Uterus (tissue), 3 donors: ENCODE measurements at regions not wholly inside any gene's neighbourhood (a gene's known extent, or its start where the extent isn't known, plus 50 kb on each side); places are given as distances from the start of the nearest gene placed in this dataset.

Experiments used
- DNase-seq, 2 donors: peaks; one replicate each; pipeline ENCODE4 v3.0.0-alpha.2; 2019 to 2020
- H3K27ac ChIP-seq, 2 donors: fragments of 200-600 bp; sonication (generic); 1 replicate in 1 of 2; 2 replicates in 1 of 2; pipeline ENCODE4 v1.5.1; 2016 to 2018
- H3K27me3 ChIP-seq, 2 donors: fragments of 200-600 bp; sonication (generic); one replicate each; pipeline ENCODE4 v1.5.1; 2018 to 2019; ENCODE audit warnings: control low read depth in 1 of 2
- H3K36me3 ChIP-seq, 2 donors: fragments of 200-600 bp; sonication (generic); one replicate each; pipeline ENCODE4 v1.5.1; 2019; ENCODE audit warnings: control low read depth in 1 of 2
- H3K4me1 ChIP-seq, 2 donors: fragments of 200-600 bp; sonication (generic); one replicate each; pipeline ENCODE4 v1.5.1; 2018 to 2019; ENCODE audit warnings: control low read depth in 1 of 2
- H3K4me3 ChIP-seq, 2 donors: fragments of 200-600 bp; sonication (generic); 1 replicate in 1 of 2; 2 replicates in 1 of 2; pipeline ENCODE4 v1.5.1; 2018 to 2019; ENCODE audit warnings: mild to moderate bottlenecking in 1 of 2
- H3K9me3 ChIP-seq, 2 donors: fragments of 200-600 bp; sonication (generic); one replicate each; pipeline ENCODE4 v1.5.1; 2019; ENCODE audit warnings: control low read depth in 1 of 2
- POLR2A ChIP-seq, 2 donors: fragments of 450-650 bp; IDR thresholded peaks; one replicate each; pipeline ENCODE4 v1.6.1; 2016; ENCODE audit warnings: antibody characterized with exemption in 2 of 2, mild to moderate bottlenecking in 1 of 2, moderate library complexity in 1 of 2
- intact Hi-C: fragments of 100-400 bp; cut with DNase I; formaldehyde crosslinking; loops from one replicate; pipeline ENCODE4 v1.15.1; 2023; ENCODE audit warnings: low total_unique reads
- TF ChIP-seq, protein P1 (sequence below), 4 experiments: fragments of 200-600 bp in 2 of 4; fragments of 450-650 bp in 2 of 4; sonication (generic) in 2 of 4; IDR thresholded peaks; one replicate each; pipeline ENCODE4 v1.5.1; 2016 to 2019; ENCODE audit warnings: antibody characterized with exemption in 4 of 4, mild to moderate bottlenecking in 2 of 4, moderate library complexity in 1 of 4
- donor health status: DM: yes; HTN: yes; CAD: no.

GRCh38 chr11:92702037-92702804 is 267.2 kb upstream of the MTNR1B start:
- Histone ChIP-seq H3K4me1 (no peaks in the 10 kb centered on the region), H3K27ac (no peak overlapping the region), H3K27me3 (no peaks in the 10 kb centered on the region), H3K4me3 (no peak overlapping the region), H3K9me3 (no peaks in the 10 kb centered on the region), H3K36me3 (no peaks in the 10 kb centered on the region)
- no peak for DNase-seq
- no peak for TF ChIP-seq POLR2A (IDR thresholded peaks at IDR 0.05)
- TF ChIP-seq, protein P1, sequence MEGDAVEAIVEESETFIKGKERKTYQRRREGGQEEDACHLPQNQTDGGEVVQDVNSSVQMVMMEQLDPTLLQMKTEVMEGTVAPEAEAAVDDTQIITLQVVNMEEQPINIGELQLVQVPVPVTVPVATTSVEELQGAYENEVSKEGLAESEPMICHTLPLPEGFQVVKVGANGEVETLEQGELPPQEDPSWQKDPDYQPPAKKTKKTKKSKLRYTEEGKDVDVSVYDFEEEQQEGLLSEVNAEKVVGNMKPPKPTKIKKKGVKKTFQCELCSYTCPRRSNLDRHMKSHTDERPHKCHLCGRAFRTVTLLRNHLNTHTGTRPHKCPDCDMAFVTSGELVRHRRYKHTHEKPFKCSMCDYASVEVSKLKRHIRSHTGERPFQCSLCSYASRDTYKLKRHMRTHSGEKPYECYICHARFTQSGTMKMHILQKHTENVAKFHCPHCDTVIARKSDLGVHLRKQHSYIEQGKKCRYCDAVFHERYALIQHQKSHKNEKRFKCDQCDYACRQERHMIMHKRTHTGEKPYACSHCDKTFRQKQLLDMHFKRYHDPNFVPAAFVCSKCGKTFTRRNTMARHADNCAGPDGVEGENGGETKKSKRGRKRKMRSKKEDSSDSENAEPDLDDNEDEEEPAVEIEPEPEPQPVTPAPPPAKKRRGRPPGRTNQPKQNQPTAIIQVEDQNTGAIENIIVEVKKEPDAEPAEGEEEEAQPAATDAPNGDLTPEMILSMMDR (IDR thresholded peaks at IDR 0.05), result no peak
- intact Hi-C loops, result no loop called here

- H3K4me3 ChIP-seq, result no peak overlapping the region
- H3K27me3 ChIP-seq, result no peaks in the 10 kb centered on the region
- TF ChIP-seq POLR2A (IDR thresholded peaks at IDR 0.05), result no peak
- H3K27ac ChIP-seq, result no peak overlapping the region
- H3K36me3 ChIP-seq, result no peaks in the 10 kb centered on the region
- H3K4me1 ChIP-seq, result no peaks in the 10 kb centered on the region
- no peak for DNase-seq
- no peaks in the 10 kb centered on the region for H3K9me3 ChIP-seq
- intact Hi-C loops, result no loop called here
Measured at GRCh38 chr11:92702805-92703448, 266.5 kb upstream of the MTNR1B start.

GRCh38 chr11:92703449-92703830 is 266.0 kb upstream of the MTNR1B start:
- TF ChIP-seq, protein P1 (IDR thresholded peaks at IDR 0.05), result no peak
- no peak for TF ChIP-seq POLR2A (IDR thresholded peaks at IDR 0.05)
- H3K27me3 ChIP-seq, result no peaks in the 10 kb centered on the region
- DNase-seq, result no peak
- intact Hi-C loops, result no loop called here
- no peaks in the 10 kb centered on the region for H3K36me3 ChIP-seq
- no peaks in the 10 kb centered on the region for H3K4me1 ChIP-seq
- no peaks in the 10 kb centered on the region for H3K9me3 ChIP-seq
- H3K4me3 ChIP-seq, result no peak overlapping the region
- H3K27ac ChIP-seq, result no peak overlapping the region

DNA sequence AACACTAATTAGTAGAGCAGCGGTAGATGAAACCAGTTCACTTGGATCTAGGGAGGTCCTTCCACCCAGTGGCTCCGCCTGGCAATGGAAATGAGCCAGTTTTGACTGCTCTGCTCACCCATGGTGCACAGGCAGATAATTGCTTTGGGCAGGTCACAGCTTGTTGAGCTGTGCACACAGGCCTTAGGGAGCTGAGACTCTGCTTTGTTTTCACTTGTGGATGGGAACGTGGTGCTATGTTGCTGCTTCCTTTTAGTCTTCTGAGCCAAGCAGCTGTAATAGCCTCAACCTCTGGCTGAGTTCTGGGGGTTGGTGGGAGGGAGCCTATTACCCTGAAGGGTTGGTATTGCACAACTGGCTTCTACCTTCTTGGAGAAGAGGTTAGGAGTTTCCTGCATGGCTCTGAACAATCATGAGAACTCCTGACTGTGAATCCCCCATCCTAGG is 262.3 kb upstream of the MTNR1B start:
- Histone ChIP-seq H3K4me3 (no peak overlapping the region), H3K36me3 (no peaks in the 10 kb centered on the region), H3K27ac (no peak overlapping the region), H3K9me3 (no peaks in the 10 kb centered on the region), H3K27me3 (no peaks in the 10 kb centered on the region), H3K4me1 (no peaks in the 10 kb centered on the region)
- intact Hi-C loops, result no loop called here
- no peak for DNase-seq
- TF ChIP-seq, protein P1 (IDR thresholded peaks at IDR 0.05), result no peak
- no peak for TF ChIP-seq POLR2A (IDR thresholded peaks at IDR 0.05)

DNA sequence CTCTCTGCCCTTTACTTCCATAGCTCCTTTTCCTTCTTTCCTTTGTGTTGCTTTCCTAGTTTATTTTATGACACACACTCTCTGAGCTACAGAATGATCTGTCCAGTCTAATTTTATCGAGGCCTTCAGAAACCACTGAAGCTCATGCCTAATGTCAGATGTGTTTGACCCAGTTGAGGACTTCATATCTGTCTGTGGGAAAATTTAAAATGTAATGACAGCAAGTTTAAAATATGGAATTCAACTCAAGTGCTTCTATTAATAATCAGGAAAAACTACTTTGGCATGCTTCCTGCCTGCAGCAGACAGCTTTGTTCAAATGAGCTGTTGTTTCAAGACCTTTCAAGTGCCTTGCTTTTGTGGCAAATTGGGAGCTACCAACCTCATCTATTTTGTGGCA is 261.8 kb upstream of the MTNR1B start:
- Histone ChIP-seq H3K4me1 (no peaks in the 10 kb centered on the region), H3K4me3 (no peak overlapping the region), H3K36me3 (no peaks in the 10 kb centered on the region), H3K9me3 (no peaks in the 10 kb centered on the region), H3K27me3 (no peaks in the 10 kb centered on the region), H3K27ac (no peak overlapping the region)
- no peak for TF ChIP-seq POLR2A (IDR thresholded peaks at IDR 0.05)
- TF ChIP-seq, protein P1 (IDR thresholded peaks at IDR 0.05), result no peak
- intact Hi-C loops, result no loop called here
- DNase-seq, result no peak
